SIG-M5 (cell line): ENCODE measurements at regions not wholly inside any gene's neighbourhood (a gene's known extent, or its start where the extent isn't known, plus 50 kb on each side); places are given as distances from the start of the nearest gene placed in this dataset.

Experiments used
- DNase-seq: peaks from one replicate; lab custom pipeline; 2025; lab: John Stamatoyannopoulos, UW

GRCh38 chr5:158159621-158160020, 300.7 kb upstream of the CLINT1 start:
- no peak for DNase-seq

GRCh38 chr5:158155811-158156505, 297.0 kb upstream of the CLINT1 start:
- DNase-seq: no peak

- no peak for DNase-seq
These were observed 296.1 kb upstream of the CLINT1 start for GRCh38 chr5:158155067-158155466.

GRCh38 chr5:158154226-158155005, 295.5 kb upstream of the CLINT1 start:
- no peak for DNase-seq

- DNase-seq: no peak
These were observed 294.6 kb upstream of the CLINT1 start for GRCh38 chr5:158153508-158153907.

- DNase-seq: no peak
These were observed 293.2 kb upstream of the CLINT1 start for GRCh38 chr5:158152136-158152535.

- DNase-seq: no peak
These were observed 288.3 kb upstream of the CLINT1 start for GRCh38 chr5:158147227-158147626.

GRCh38 chr5:158145827-158146226, 286.9 kb upstream of the CLINT1 start:
- DNase-seq: no peak

- no peak for DNase-seq
These were observed 284.1 kb upstream of the CLINT1 start for GRCh38 chr5:158143081-158143480.

GRCh38 chr5:158142156-158142555, 283.2 kb upstream of the CLINT1 start:
- DNase-seq: no peak

- DNase-seq: no peak
These were observed 281.3 kb upstream of the CLINT1 start for GRCh38 chr5:158140120-158140731.

- DNase-seq: no peak
These were observed 280.2 kb upstream of the CLINT1 start for GRCh38 chr5:158139161-158139560.

- no peak for DNase-seq
These were observed 276.8 kb upstream of the CLINT1 start for GRCh38 chr5:158135682-158136179.

GRCh38 chr5:158133369-158133768, 274.4 kb upstream of the CLINT1 start:
- no peak for DNase-seq

GRCh38 chr5:158127536-158127935, 268.6 kb upstream of the CLINT1 start:
- no peak for DNase-seq

- no peak for DNase-seq
These were observed 267.8 kb upstream of the CLINT1 start for GRCh38 chr5:158126442-158127405.

GRCh38 chr5:158124606-158125316, 265.8 kb upstream of the CLINT1 start:
- no peak for DNase-seq

- DNase-seq: no peak
These were observed 264.6 kb upstream of the CLINT1 start for GRCh38 chr5:158123595-158123994.

GRCh38 chr5:158121678-158122077, 262.7 kb upstream of the CLINT1 start:
- no peak for DNase-seq

GRCh38 chr5:158120760-158121159, 261.8 kb upstream of the CLINT1 start:
- no peak for DNase-seq
